PFSK-1 (cell line): ENCODE measurements at regions not wholly inside any gene's neighbourhood (a gene's known extent, or its start where the extent isn't known, plus 50 kb on each side); places are given as distances from the start of the nearest gene placed in this dataset.

Experiments
- FOXP2 ChIP-seq: optimal IDR thresholded peaks from 2 replicates; pipeline ENCODE3; 2011; ENCODE audit warnings: borderline replicate concordance, control low read depth, inconsistent platforms; ENCODE audit not compliant: insufficient read depth; ENCODE audit errors: extremely low read length, extremely low read depth
- POLR2AphosphoS5 ChIP-seq: IDR thresholded peaks from 2 replicates; pipeline ENCODE4 v1.6.1; 2012; ENCODE audit warnings: low read depth, mild to moderate bottlenecking, control low read depth, low read length, moderate library complexity
- REST ChIP-seq, 2 experiments: IDR thresholded peaks; 2 replicates each; pipeline versions ENCODE4 v1.6.1 to v1.8.0; 2011 to 2012; ENCODE audit warnings: low read depth in 2 of 2, low read length in 2 of 2, control low read depth in 1 of 2, inconsistent platforms in 1 of 2, mild to moderate bottlenecking in 1 of 2, moderate library complexity in 1 of 2; ENCODE audit not compliant: insufficient read depth in 1 of 2
- SIN3A ChIP-seq: IDR thresholded peaks from 2 replicates; pipeline ENCODE4 v1.6.1; 2012; ENCODE audit warnings: mild to moderate bottlenecking, low read length, moderate library complexity, borderline replicate concordance; ENCODE audit not compliant: insufficient read depth
- TAF1 ChIP-seq: IDR thresholded peaks from 2 replicates; pipeline ENCODE4 v1.6.1; 2012; ENCODE audit warnings: low read length, control low read depth, borderline replicate concordance; ENCODE audit not compliant: insufficient read depth

GRCh38 chr15:62940093-62940754 lies 102.3 kb upstream of the TPM1 start:
- no peak for TF ChIP-seq SIN3A
- no peak for TF ChIP-seq POLR2AphosphoS5
- no peak for TF ChIP-seq REST (IDR thresholded peaks at IDR 0.05; ENCODE audit: insufficient read depth in 1 of 2, low read depth in 2 of 2, low read length in 2 of 2)
- no peak for TF ChIP-seq TAF1
- no peak for TF ChIP-seq FOXP2
